LHCN-M2 (cell line): ENCODE measurements at regions not wholly inside any gene's neighbourhood (a gene's known extent, or its start where the extent isn't known, plus 50 kb on each side); places are given as distances from the start of the nearest gene placed in this dataset.

Experiments
- DNase-seq: peaks from one replicate; pipeline ENCODE4 v3.0.0-alpha.2; 2012; ENCODE audit warnings: low read depth

- DNase-seq: no peak
Observed at GRCh38 chr5:2012885-2013284, 130.2 kb upstream of the IRX4 start.

- DNase-seq: no peak
Observed at GRCh38 chr5:2011481-2012411, 129.0 kb upstream of the IRX4 start.

- no peak for DNase-seq
Observed at GRCh38 chr5:2010940-2011339, 128.2 kb upstream of the IRX4 start.

GRCh38 chr5:2009986-2010914 is 127.5 kb upstream of the IRX4 start:
- DNase-seq: no peak

GRCh38 chr5:2008851-2009629 is 126.3 kb upstream of the IRX4 start:
- DNase-seq: no peak

GRCh38 chr5:2007878-2008501 is 125.3 kb upstream of the IRX4 start:
- DNase-seq: no peak

- DNase-seq: no peak
Observed at GRCh38 chr5:2007496-2007877, 124.8 kb upstream of the IRX4 start.

- no peak for DNase-seq
Observed at GRCh38 chr5:2006971-2007291, 124.2 kb upstream of the IRX4 start.

- DNase-seq: no peak
Observed at GRCh38 chr5:2006193-2006970, 123.7 kb upstream of the IRX4 start.

GRCh38 chr5:2005101-2006041 is 122.6 kb upstream of the IRX4 start:
- DNase-seq: no peak

- no peak for DNase-seq
Observed at GRCh38 chr5:2003690-2004365, 121.1 kb upstream of the IRX4 start.

GRCh38 chr5:2003206-2003605 is 120.5 kb upstream of the IRX4 start:
- DNase-seq: no peak

- no peak for DNase-seq
Observed at GRCh38 chr5:2001300-2001699, 118.6 kb upstream of the IRX4 start.

- no peak for DNase-seq
Observed at GRCh38 chr5:2000591-2000990, 117.9 kb upstream of the IRX4 start.

- no peak for DNase-seq
Observed at GRCh38 chr5:1999794-2000193, 117.1 kb upstream of the IRX4 start.

GRCh38 chr5:1998716-1999317 is 116.1 kb upstream of the IRX4 start:
- DNase-seq: no peak

GRCh38 chr5:1998348-1998669 is 115.6 kb upstream of the IRX4 start:
- DNase-seq: no peak

- DNase-seq: no peak
Observed at GRCh38 chr5:1997640-1998347, 115.1 kb upstream of the IRX4 start.
